Astrocyte of the cerebellum (primary cell): ENCODE measurements at regions not wholly inside any gene's neighbourhood (a gene's known extent, or its start where the extent isn't known, plus 50 kb on each side); places are given as distances from the start of the nearest gene placed in this dataset.
"Not testable (repeated sequence)": the region's sequence is repeated elsewhere in the genome, so short reads cannot be mapped to it uniquely, and the experiment has no call there.

Experiments used
- DNase-seq: peaks from one replicate; pipeline ENCODE4 v3.0.0-alpha.2; 2011; ENCODE audit warnings: low read depth
- H3K4me3 ChIP-seq: 2 replicates; pipeline ENCODE4 v1.5.1; 2011; ENCODE audit warnings: mild to moderate bottlenecking, low read depth, low read length, moderate library complexity
- in situ Hi-C: cut with HindIII; loops from 2 replicates; pipeline ENCODE4 v1.10.0; 2017; ENCODE audit warnings: low sequenced_read_pairs
- TF ChIP-seq, protein P1 (sequence below): IDR thresholded peaks from 2 replicates; pipeline ENCODE4 v1.5.1; 2012; ENCODE audit warnings: low read length, low read depth, moderate library complexity, mild to moderate bottlenecking; ENCODE audit errors: missing control alignments

GRCh38 chr3:1456781-1457311 is 364.0 kb downstream of the CNTN6 start:
- TF ChIP-seq, protein P1, sequence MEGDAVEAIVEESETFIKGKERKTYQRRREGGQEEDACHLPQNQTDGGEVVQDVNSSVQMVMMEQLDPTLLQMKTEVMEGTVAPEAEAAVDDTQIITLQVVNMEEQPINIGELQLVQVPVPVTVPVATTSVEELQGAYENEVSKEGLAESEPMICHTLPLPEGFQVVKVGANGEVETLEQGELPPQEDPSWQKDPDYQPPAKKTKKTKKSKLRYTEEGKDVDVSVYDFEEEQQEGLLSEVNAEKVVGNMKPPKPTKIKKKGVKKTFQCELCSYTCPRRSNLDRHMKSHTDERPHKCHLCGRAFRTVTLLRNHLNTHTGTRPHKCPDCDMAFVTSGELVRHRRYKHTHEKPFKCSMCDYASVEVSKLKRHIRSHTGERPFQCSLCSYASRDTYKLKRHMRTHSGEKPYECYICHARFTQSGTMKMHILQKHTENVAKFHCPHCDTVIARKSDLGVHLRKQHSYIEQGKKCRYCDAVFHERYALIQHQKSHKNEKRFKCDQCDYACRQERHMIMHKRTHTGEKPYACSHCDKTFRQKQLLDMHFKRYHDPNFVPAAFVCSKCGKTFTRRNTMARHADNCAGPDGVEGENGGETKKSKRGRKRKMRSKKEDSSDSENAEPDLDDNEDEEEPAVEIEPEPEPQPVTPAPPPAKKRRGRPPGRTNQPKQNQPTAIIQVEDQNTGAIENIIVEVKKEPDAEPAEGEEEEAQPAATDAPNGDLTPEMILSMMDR, result no peak
- in situ Hi-C loops, result no loop called here
- H3K4me3 ChIP-seq, result no peak overlapping the region
- DNase-seq, result no peak

GRCh38 chr3:1462371-1462770 is 369.5 kb downstream of the CNTN6 start:
- TF ChIP-seq, protein P1, result no peak
- DNase-seq, result no peak
- no peak overlapping the region for H3K4me3 ChIP-seq
- in situ Hi-C loops, result no loop called here

DNA sequence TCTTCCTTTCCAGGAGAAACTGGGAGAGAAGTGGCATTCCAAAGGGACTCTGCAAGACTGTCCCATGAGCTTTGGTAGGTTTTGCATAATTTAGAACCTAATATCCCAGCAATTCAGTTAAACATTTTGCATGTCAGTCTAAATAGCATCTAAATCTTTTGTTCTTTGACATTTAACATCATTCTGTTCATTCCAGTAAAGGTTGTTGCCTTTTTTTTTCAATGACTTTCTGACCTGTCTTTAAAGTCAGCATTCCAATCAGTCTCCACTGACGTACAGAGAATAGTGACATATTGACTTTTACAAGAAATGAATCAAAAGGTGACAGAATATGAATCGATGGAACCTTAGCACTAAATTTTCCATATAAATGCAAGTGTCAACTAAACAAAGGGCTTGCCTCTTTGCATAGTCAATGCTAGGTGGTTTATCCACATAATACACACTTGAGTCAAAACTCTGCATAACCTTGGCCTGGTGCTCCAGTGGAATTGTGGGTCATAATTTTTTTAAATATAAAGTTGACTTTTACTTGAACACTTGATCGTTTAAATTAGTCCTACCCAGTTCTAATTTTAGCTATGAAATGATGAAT is 370.1 kb downstream of the CNTN6 start:
- in situ Hi-C loops, result no loop called here

GRCh38 chr3:1465091-1465490 is 372.3 kb downstream of the CNTN6 start:
- DNase-seq, H3K4me3 ChIP-seq, in situ Hi-C loops: not testable (repeated sequence)

More for the DNA sequence above, 370.1 kb downstream of the CNTN6 start:
- H3K4me3 ChIP-seq, result no peak overlapping the region
- no peak for DNase-seq
- TF ChIP-seq, protein P1, result no peak

GRCh38 chr3:1468145-1468544 is 375.3 kb downstream of the CNTN6 start:
- TF ChIP-seq, protein P1, result no peak
- in situ Hi-C loops, result no loop called here
- no peak overlapping the region for H3K4me3 ChIP-seq
- no peak for DNase-seq

- DNase-seq, result no peak
- H3K4me3 ChIP-seq, result no peak overlapping the region
- TF ChIP-seq, protein P1, result no peak
- in situ Hi-C loops, result no loop called here
Measured at GRCh38 chr3:1469248-1469647, 376.4 kb downstream of the CNTN6 start.

DNA sequence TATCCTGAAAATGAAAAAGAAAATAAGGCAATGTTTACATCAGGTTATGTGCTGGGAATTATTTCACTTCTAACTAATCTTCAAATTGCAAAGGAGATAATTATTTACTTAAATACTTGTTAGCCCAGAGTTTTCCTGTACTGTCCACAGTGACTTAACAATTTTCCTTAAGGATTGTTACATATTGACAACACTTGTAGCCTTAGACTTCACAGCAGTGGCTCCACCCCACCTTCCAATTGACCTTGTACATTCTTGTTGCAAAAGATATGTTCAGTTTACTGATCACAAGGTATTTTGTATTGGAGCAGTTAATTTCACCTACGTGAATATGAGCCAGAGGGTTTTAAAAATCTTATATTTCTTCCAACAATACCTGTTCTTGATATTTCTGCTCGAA is 376.9 kb downstream of the CNTN6 start:
- DNase-seq, result no peak
- H3K4me3 ChIP-seq, result no peak overlapping the region
- in situ Hi-C loops, result no loop called here
- TF ChIP-seq, protein P1, result no peak
